ENCODE measurements at regions not wholly inside any gene's neighbourhood (a gene's known extent, or its start where the extent isn't known, plus 50 kb on each side); places are given as distances from the start of the nearest gene placed in this dataset.

- TF ChIP-seq CSRNP1 (CRISPR knock-in tag; IDR thresholded peaks at IDR 0.05) (no peak), RFXAP (CRISPR knock-in tag; IDR thresholded peaks at IDR 0.05; ENCODE audit: borderline replicate concordance) (0 out of 2 replicates have a peak, but pooled peaks have one; percentile 29), ATF6 (CRISPR knock-in tag; conservative IDR thresholded peaks at IDR 0.05) (no peak), ETV6 (CRISPR knock-in tag; conservative IDR thresholded peaks at IDR 0.05) (no peak), THAP8 (CRISPR knock-in tag; IDR thresholded peaks at IDR 0.05; ENCODE audit: borderline replicate concordance) (no peak), MEF2D (CRISPR knock-in tag; IDR thresholded peaks at IDR 0.05) (peak; percentile 90), MIER2 (CRISPR knock-in tag; IDR thresholded peaks at IDR 0.05) (peak; percentile 73; the same call in 1 of the 2 replicates), ZFP41 (CRISPR knock-in tag; IDR thresholded peaks at IDR 0.05; ENCODE audit: borderline replicate concordance) (no peak), TEAD3 (CRISPR knock-in tag; optimal IDR thresholded peaks at IDR 0.05; ENCODE audit: borderline replicate concordance) (peak; percentile 82), ZBTB21 (CRISPR knock-in tag; IDR thresholded peaks at IDR 0.05) (peak; percentile 80; the same call in 1 of the 2 replicates), PHF5A (CRISPR knock-in tag; IDR thresholded peaks at IDR 0.05; ENCODE audit: low read depth, unreplicated experiment) (peak; percentile 73), CREBL2 (CRISPR knock-in tag; IDR thresholded peaks at IDR 0.05; ENCODE audit: borderline replicate concordance) (no peak), TFDP1 (CRISPR knock-in tag; IDR thresholded peaks at IDR 0.05; ENCODE audit: borderline replicate concordance) (no peak), MTF2 (CRISPR knock-in tag; IDR thresholded peaks at IDR 0.05; ENCODE audit: borderline replicate concordance) (no peak), ELF3 (CRISPR knock-in tag; IDR thresholded peaks at IDR 0.05) (peak; percentile 83), RARA (CRISPR knock-in tag; IDR thresholded peaks at IDR 0.05) (peak; percentile 90), GABPA (IDR thresholded peaks at IDR 0.05; ENCODE audit: low read depth, low read length) (no peak), GABPA (CRISPR knock-in tag; IDR thresholded peaks at IDR 0.05; ENCODE audit: low read depth) (peak; percentile 36; the same call in 1 of the 2 replicates), ZNF687 (CRISPR knock-in tag; IDR thresholded peaks at IDR 0.05) (no peak), EZH2 (conservative IDR thresholded peaks at IDR 0.05; ENCODE audit: low read depth, low read length) (no peak), IRX3 (CRISPR knock-in tag; IDR thresholded peaks at IDR 0.05; ENCODE audit: borderline replicate concordance, low read depth) (no peak)
Measured at GRCh38 chr5:143554918-143555477, 151.5 kb upstream of the NR3C1 start (continued).

Measured in HepG2 (cell line).